ENCODE measurements at regions not wholly inside any gene's neighbourhood (a gene's known extent, or its start where the extent isn't known, plus 50 kb on each side); places are given as distances from the start of the nearest gene placed in this dataset.
A peak's percentile ranks its signal among the peaks of the same experiment; 100 is the strongest.
"Not testable (repeated sequence)": the region's sequence is repeated elsewhere in the genome, so short reads cannot be mapped to it uniquely, and the experiment has no call there.

DNA sequence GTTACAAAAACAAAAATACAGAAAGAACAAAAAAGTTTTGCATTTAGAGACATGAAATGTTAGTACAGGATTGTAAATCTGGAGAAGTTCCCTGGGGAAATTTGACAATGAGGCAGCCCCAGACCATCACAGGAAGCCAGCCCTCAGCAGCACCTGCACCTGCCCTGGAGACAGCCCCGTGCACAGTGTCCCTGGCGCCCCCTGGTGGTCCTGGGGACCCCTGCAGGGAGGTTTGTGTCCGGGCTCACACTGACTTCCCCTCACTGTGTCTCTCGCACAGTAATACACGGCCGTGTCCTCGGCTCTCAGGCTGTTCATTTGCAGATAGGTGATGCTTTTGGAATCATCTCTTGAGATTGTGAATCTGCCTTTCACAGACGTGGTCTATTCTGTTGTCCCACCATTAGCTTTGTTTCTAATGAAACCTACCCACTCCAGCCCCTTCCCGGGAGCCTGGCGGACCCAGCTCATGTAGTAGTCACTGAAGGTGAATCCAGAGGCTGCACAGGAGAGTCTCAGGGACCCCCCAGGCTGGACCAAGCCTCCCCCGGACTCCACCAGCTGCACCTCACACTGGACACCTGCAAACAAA lies 1248.6 kb downstream of the TMEM121 start:
- intact Hi-C loops (cut with DNase I; ENCODE audit: low total_unique reads); H3K27ac ChIP-seq; H3K9me3 ChIP-seq; H3K4me1 ChIP-seq; H3K36me3 ChIP-seq; in situ Hi-C loops (cut with MboI; ENCODE audit: low pct_ligation_motif_present in 1 of 4, low pct_unique_long_range_greater_than_20kb in 1 of 4, low sequenced_read_pairs in 3 of 4); H3K4me3 ChIP-seq; H3K27me3 ChIP-seq: not testable (repeated sequence)
- DNase-seq = peak; percentile 85
- peak; percentile 36 to 71 (median 68) for TF ChIP-seq CTCF (IDR thresholded peaks at IDR 0.05)
- WGBS, 2 donors (ENCODE audit: low coverage in 1 of 2) = 40 to 57% methylated on average over 3 to 11 of the region's 11 CpGs

- Histone ChIP-seq H3K9me3 (no peaks in the 10 kb centered on the region), H3K36me3 (no peaks in the 10 kb centered on the region), H3K4me3 (no peak overlapping the region), H3K27me3 (no peaks in the 10 kb centered on the region), H3K4me1 (peaks cover 0 to 8% (median 2%) of the 10 kb centered on the region in 4 donors), H3K27ac (no peak overlapping the region)
- TF ChIP-seq POLR2A (IDR thresholded peaks at IDR 0.05) = no peak
- TF ChIP-seq POLR2AphosphoS5 (IDR thresholded peaks at IDR 0.05) = no peak
- no peak for TF ChIP-seq EP300 (IDR thresholded peaks at IDR 0.05; ENCODE audit: low read depth)
- TF ChIP-seq CTCF (IDR thresholded peaks at IDR 0.05) = no peak
- in situ Hi-C loops (cut with MboI; ENCODE audit: low pct_ligation_motif_present in 1 of 4, low pct_unique_long_range_greater_than_20kb in 1 of 4, low sequenced_read_pairs in 3 of 4) = no loop called here
- WGBS, 2 donors (ENCODE audit: low coverage in 1 of 2) = 62 to 85% methylated on average over 4 of the region's 4 CpGs
- intact Hi-C loops (cut with DNase I; ENCODE audit: low total_unique reads) = no loop called here
- DNase-seq = no peak
Measured at GRCh38 chr14:106776395-106776983, 1250.1 kb downstream of the TMEM121 start.

DNA sequence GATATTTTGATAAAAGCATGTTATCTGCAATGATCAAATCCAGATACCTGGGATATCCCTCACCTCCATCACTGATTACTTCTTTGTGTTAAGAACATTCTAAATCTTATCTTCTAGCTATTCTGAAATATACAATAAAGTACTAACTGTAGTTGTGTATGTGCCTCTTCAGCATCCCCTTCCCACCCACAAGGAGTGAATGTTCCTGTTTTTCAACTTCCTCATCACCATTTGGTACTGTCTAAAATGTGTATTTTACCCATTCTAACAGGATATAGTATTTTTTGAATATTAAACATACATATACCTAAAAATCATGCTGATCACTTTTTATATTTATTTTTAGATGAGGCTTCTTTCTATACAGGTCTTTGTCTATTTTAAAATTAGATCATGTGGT lies 1252.6 kb downstream of the TMEM121 start:
- peaks cover 0 to 8% (median 2%) of the 10 kb centered on the region in 4 donors for H3K4me1 ChIP-seq
- H3K36me3 ChIP-seq = no peaks in the 10 kb centered on the region
- H3K27ac ChIP-seq = no peak overlapping the region
- no peak overlapping the region for H3K4me3 ChIP-seq
- in situ Hi-C loops (cut with MboI; ENCODE audit: low pct_ligation_motif_present in 1 of 4, low pct_unique_long_range_greater_than_20kb in 1 of 4, low sequenced_read_pairs in 3 of 4) = no loop called here
- no peaks in the 10 kb centered on the region for H3K27me3 ChIP-seq
- no peak for DNase-seq
- H3K9me3 ChIP-seq = no peaks in the 10 kb centered on the region
- TF ChIP-seq POLR2A (IDR thresholded peaks at IDR 0.05) (no peak), POLR2AphosphoS5 (IDR thresholded peaks at IDR 0.05) (no peak), EP300 (IDR thresholded peaks at IDR 0.05; ENCODE audit: low read depth) (no peak), CTCF (IDR thresholded peaks at IDR 0.05) (no peak)
- intact Hi-C loops (cut with DNase I; ENCODE audit: low total_unique reads) = no loop called here

GRCh38 chr14:106786697-106787096 lies 1260.3 kb downstream of the TMEM121 start:
- intact Hi-C loops (cut with DNase I; ENCODE audit: low total_unique reads) (no loop called here), in situ Hi-C loops (cut with MboI; ENCODE audit: low pct_ligation_motif_present in 1 of 4, low pct_unique_long_range_greater_than_20kb in 1 of 4, low sequenced_read_pairs in 3 of 4) (no loop called here)
- 50 to 57% methylated on average over 1 of the region's 1 CpG for WGBS, 2 donors (ENCODE audit: low coverage in 1 of 2)

More at GRCh38 chr14:106786697-106787096, 1260.3 kb downstream of the TMEM121 start:
- H3K9me3 ChIP-seq = no peaks in the 10 kb centered on the region
- H3K27ac ChIP-seq = no peak overlapping the region
- no peak overlapping the region for H3K4me3 ChIP-seq
- TF ChIP-seq CTCF (IDR thresholded peaks at IDR 0.05) (no peak), POLR2A (IDR thresholded peaks at IDR 0.05) (no peak), EP300 (IDR thresholded peaks at IDR 0.05; ENCODE audit: low read depth) (no peak), POLR2AphosphoS5 (IDR thresholded peaks at IDR 0.05) (no peak)
- no peak for DNase-seq
- no peaks in the 10 kb centered on the region for H3K36me3 ChIP-seq
- H3K4me1 ChIP-seq = peaks cover 0 to 5% (median 0%) of the 10 kb centered on the region in 4 donors
- no peaks in the 10 kb centered on the region for H3K27me3 ChIP-seq
